Neural cell (in vitro differentiated cells): ENCODE measurements at regions not wholly inside any gene's neighbourhood (a gene's known extent, or its start where the extent isn't known, plus 50 kb on each side); places are given as distances from the start of the nearest gene placed in this dataset.

ENCODE experiments used
- H2AFZ ChIP-seq: fragments of 200-600, 300-800 bp; sonication (generic), shearing (Covaris generic); 2 replicates; pipeline ENCODE4 v1.6.0; 2014; ENCODE audit warnings: low read depth, mild to moderate bottlenecking, antibody characterized with exemption, low read length, moderate library complexity
- H3F3A ChIP-seq: fragments of 200-600 bp; shearing (Covaris generic); 2 replicates; pipeline ENCODE4 v1.6.1; 2016; ENCODE audit warnings: mild to moderate bottlenecking, moderate library complexity, mixed read lengths, antibody characterized with exemption, low read length; ENCODE audit not compliant: insufficient read depth, poor library complexity, severe bottlenecking
- H3K27ac ChIP-seq: fragments of 200-600, 300-800 bp; sonication (generic), shearing (Covaris generic); 2 replicates; pipeline ENCODE4 v1.5.1; 2014; ENCODE audit warnings: mild to moderate bottlenecking, low read length, moderate library complexity
- H3K27me3 ChIP-seq: fragments of 300-800, 200-600 bp; sonication (generic), shearing (Covaris generic); 2 replicates; pipeline ENCODE4 v1.6.0; 2014; ENCODE audit warnings: mild to moderate bottlenecking, low read depth, low read length, moderate library complexity; ENCODE audit not compliant: insufficient read depth
- H3K36me3 ChIP-seq: fragments of 300-800, 200-600 bp; sonication (generic), shearing (Covaris generic); 2 replicates; pipeline ENCODE4 v1.5.1; 2014; ENCODE audit warnings: mild to moderate bottlenecking, antibody characterized with exemption, low read length, moderate library complexity; ENCODE audit not compliant: insufficient read depth
- H3K4me2 ChIP-seq: fragments of 300-800, 200-600 bp; sonication (generic), shearing (Covaris generic); 2 replicates; pipeline ENCODE4 v1.6.0; 2014; ENCODE audit warnings: mild to moderate bottlenecking, low read length
- H3K4me3 ChIP-seq: fragments of 300-800, 200-600 bp; sonication (generic), shearing (Covaris generic); 2 replicates; pipeline ENCODE4 v1.5.1; 2014; ENCODE audit warnings: mild to moderate bottlenecking, low read length, moderate library complexity
- H3K79me2 ChIP-seq: fragments of 200-600 bp; shearing (Covaris generic); replicated peaks from 2 replicates; pipeline ENCODE4 v1.6.0; 2014; ENCODE audit warnings: mild to moderate bottlenecking, low read length, moderate library complexity; ENCODE audit not compliant: insufficient read depth
- H3K9ac ChIP-seq: fragments of 300-800, 200-600 bp; sonication (generic), shearing (Covaris generic); 2 replicates; pipeline ENCODE4 v1.6.1; 2016; ENCODE audit warnings: mild to moderate bottlenecking, low read length, mixed read lengths
- H3K9me2 ChIP-seq: fragments of 200-600 bp; shearing (Covaris generic); 2 replicates; pipeline ENCODE4 v1.6.1; 2016; ENCODE audit warnings: mild to moderate bottlenecking, low read length, mixed read lengths; ENCODE audit not compliant: insufficient read depth
- H3K9me3 ChIP-seq: fragments of 200-600, 300-800 bp; sonication (generic), shearing (Covaris generic); 2 replicates; pipeline ENCODE4 v1.6.1; 2016; ENCODE audit warnings: mild to moderate bottlenecking, mixed run types, low read length, moderate library complexity, mixed read lengths
- H4K20me1 ChIP-seq: fragments of 200-600 bp; shearing (Covaris generic); 2 replicates; pipeline ENCODE4 v1.6.1; 2016; ENCODE audit warnings: mild to moderate bottlenecking, mixed run types; ENCODE audit not compliant: insufficient read depth
- EP300 ChIP-seq: fragments of 450-650 bp; conservative IDR thresholded peaks from 2 replicates; pipeline ENCODE4 v1.6.1; 2014; ENCODE audit warnings: antibody characterized with exemption, mild to moderate bottlenecking, moderate library complexity; ENCODE audit not compliant: poor library complexity, severe bottlenecking
- EZH2 ChIP-seq: fragments of 200-600, 300-800 bp; shearing (Covaris generic), sonication (generic); IDR thresholded peaks from 2 replicates; pipeline ENCODE4 v1.6.1; 2014; ENCODE audit warnings: antibody characterized with exemption, low read length, borderline replicate concordance, mild to moderate bottlenecking; ENCODE audit not compliant: insufficient read depth, poor library complexity, severe bottlenecking
- MXI1 ChIP-seq: fragments of 450-650 bp; conservative IDR thresholded peaks from 2 replicates; pipeline ENCODE4 v1.6.1; 2014; ENCODE audit warnings: antibody characterized with exemption, mild to moderate bottlenecking; ENCODE audit not compliant: poor library complexity, severe bottlenecking
- POLR2AphosphoS5 ChIP-seq: IDR thresholded peaks from 2 replicates; pipeline ENCODE4 v1.6.1; 2012
- RAD21 ChIP-seq: fragments of 450-650 bp; conservative IDR thresholded peaks from 2 replicates; pipeline ENCODE4 v1.6.1; 2014; ENCODE audit warnings: antibody characterized with exemption, mild to moderate bottlenecking, moderate library complexity
- SMC3 ChIP-seq: fragments of 450-650 bp; conservative IDR thresholded peaks from 2 replicates; pipeline ENCODE4 v1.6.1; 2014; ENCODE audit warnings: antibody characterized with exemption, mild to moderate bottlenecking, moderate library complexity; ENCODE audit not compliant: poor library complexity
- TAF1 ChIP-seq: IDR thresholded peaks from 2 replicates; pipeline ENCODE4 v1.6.1; 2012; ENCODE audit warnings: low read depth
- TF ChIP-seq, protein P1 (sequence below): IDR thresholded peaks from 2 replicates; pipeline ENCODE4 v1.6.1; 2012; ENCODE audit warnings: borderline replicate concordance
- TF ChIP-seq, protein P2 (sequence below): fragments of 450-650 bp; IDR thresholded peaks from 2 replicates; pipeline ENCODE4 v1.5.1; 2014; ENCODE audit warnings: antibody characterized with exemption, mild to moderate bottlenecking, moderate library complexity; ENCODE audit not compliant: poor library complexity, severe bottlenecking

DNA sequence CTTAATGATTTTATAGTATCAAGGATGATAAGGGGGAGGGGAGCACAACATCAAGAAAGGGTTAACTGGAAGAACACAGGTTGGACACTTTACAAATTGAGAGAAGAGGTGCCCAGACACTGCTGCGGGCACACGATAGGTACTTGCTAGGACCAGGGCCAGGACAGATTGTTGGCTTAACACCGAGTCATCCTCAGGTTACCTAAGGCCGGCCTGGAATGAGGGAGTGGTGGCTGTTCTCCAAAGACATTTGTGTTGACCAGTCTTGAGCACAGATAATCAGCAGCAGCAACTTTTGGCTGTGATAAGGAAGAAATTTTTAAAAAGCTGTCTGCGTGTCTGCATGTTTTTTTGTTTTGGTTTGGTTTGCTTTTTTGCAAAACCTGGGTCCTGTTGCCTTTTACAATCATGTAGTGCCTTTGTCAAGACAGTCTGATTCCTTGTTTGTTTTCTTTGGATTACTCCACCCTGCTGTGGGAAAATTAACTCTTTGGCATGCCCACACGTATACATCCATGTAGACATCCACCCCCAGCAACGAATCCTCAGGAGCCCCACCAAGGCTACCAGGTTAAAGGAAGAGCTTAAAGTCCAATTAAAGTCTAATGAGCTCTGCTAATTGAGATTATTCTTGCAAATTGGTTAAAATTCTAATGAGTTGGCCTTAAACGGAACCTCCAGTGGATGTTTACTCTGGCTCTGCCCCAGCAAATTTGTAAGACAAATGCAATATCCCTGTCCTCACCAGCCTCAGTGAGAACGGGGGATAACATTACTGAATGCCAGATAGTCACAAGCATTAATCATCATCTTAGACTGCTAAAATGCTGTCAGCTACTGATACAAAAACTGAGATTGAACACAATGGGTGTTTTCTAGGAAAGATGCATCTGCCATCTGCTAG lies 382.3 kb downstream of the ACTL7B start:
- H3K9me2 ChIP-seq: no peaks in the 10 kb centered on the region
- H3K4me3 ChIP-seq: no peak overlapping the region
- H3K36me3 ChIP-seq: no peaks in the 10 kb centered on the region
- H3K27ac ChIP-seq: no peak overlapping the region
- H2AFZ ChIP-seq: no peak overlapping the region
- no peaks in the 10 kb centered on the region for H3K79me2 ChIP-seq
- no peaks in the 10 kb centered on the region for H3F3A ChIP-seq
- H3K9ac ChIP-seq: no peak overlapping the region
- no peaks in the 10 kb centered on the region for H3K9me3 ChIP-seq
- H3K4me2 ChIP-seq: no peak overlapping the region
- H4K20me1 ChIP-seq: no peaks in the 10 kb centered on the region
- TF ChIP-seq EP300 (no peak), RAD21 (no peak)
- no peaks in the 10 kb centered on the region for H3K27me3 ChIP-seq

- no peak overlapping the region for H3K27ac ChIP-seq
- H3F3A ChIP-seq: no peaks in the 10 kb centered on the region
- no peaks in the 10 kb centered on the region for H3K36me3 ChIP-seq
- no peaks in the 10 kb centered on the region for H3K79me2 ChIP-seq
- no peaks in the 10 kb centered on the region for H3K9me2 ChIP-seq
- H3K4me2 ChIP-seq: no peak overlapping the region
- H3K9ac ChIP-seq: no peak overlapping the region
- H3K9me3 ChIP-seq: no peaks in the 10 kb centered on the region
- TF ChIP-seq RAD21 (no peak), EP300 (no peak), TAF1 (no peak), SMC3 (no peak)
- TF ChIP-seq, protein P1, sequence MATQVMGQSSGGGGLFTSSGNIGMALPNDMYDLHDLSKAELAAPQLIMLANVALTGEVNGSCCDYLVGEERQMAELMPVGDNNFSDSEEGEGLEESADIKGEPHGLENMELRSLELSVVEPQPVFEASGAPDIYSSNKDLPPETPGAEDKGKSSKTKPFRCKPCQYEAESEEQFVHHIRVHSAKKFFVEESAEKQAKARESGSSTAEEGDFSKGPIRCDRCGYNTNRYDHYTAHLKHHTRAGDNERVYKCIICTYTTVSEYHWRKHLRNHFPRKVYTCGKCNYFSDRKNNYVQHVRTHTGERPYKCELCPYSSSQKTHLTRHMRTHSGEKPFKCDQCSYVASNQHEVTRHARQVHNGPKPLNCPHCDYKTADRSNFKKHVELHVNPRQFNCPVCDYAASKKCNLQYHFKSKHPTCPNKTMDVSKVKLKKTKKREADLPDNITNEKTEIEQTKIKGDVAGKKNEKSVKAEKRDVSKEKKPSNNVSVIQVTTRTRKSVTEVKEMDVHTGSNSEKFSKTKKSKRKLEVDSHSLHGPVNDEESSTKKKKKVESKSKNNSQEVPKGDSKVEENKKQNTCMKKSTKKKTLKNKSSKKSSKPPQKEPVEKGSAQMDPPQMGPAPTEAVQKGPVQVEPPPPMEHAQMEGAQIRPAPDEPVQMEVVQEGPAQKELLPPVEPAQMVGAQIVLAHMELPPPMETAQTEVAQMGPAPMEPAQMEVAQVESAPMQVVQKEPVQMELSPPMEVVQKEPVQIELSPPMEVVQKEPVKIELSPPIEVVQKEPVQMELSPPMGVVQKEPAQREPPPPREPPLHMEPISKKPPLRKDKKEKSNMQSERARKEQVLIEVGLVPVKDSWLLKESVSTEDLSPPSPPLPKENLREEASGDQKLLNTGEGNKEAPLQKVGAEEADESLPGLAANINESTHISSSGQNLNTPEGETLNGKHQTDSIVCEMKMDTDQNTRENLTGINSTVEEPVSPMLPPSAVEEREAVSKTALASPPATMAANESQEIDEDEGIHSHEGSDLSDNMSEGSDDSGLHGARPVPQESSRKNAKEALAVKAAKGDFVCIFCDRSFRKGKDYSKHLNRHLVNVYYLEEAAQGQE: no peak
- no peak overlapping the region for H3K4me3 ChIP-seq
- no peak overlapping the region for H2AFZ ChIP-seq
- no peaks in the 10 kb centered on the region for H4K20me1 ChIP-seq
- H3K27me3 ChIP-seq: no peaks in the 10 kb centered on the region
Measured at GRCh38 chr9:108469654-108470053, 386.1 kb downstream of the ACTL7B start.

DNA sequence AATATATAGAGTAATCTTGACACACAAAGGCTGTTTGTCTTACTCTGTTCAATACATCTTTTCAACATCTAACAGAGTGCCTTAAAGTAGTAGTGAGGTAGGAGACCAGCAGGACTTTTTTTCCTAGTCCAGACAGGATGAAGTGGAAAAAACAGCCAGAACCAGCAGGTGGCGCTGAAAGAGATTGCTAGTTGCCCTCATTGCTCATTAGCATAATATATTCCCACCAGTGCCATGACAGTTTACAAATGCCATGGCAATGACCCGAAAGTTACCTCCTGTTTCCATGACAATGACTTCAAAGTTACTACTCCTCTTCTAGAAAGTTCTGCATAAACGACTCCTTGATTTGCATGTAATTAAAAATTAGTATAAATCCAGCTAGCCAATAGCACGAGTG lies 387.4 kb downstream of the ACTL7B start:
- no peaks in the 10 kb centered on the region for H3K9me3 ChIP-seq
- H3K27ac ChIP-seq: no peak overlapping the region
- H3K4me2 ChIP-seq: no peak overlapping the region
- H3K9ac ChIP-seq: no peak overlapping the region
- no peaks in the 10 kb centered on the region for H3K36me3 ChIP-seq
- H3K79me2 ChIP-seq: no peaks in the 10 kb centered on the region
- H3K4me3 ChIP-seq: no peak overlapping the region
- H3K27me3 ChIP-seq: no peaks in the 10 kb centered on the region
- H3K9me2 ChIP-seq: no peaks in the 10 kb centered on the region
- H4K20me1 ChIP-seq: no peaks in the 10 kb centered on the region
- TF ChIP-seq, protein P1: no peak
- TF ChIP-seq MXI1: no peak
- TF ChIP-seq, protein P2, sequence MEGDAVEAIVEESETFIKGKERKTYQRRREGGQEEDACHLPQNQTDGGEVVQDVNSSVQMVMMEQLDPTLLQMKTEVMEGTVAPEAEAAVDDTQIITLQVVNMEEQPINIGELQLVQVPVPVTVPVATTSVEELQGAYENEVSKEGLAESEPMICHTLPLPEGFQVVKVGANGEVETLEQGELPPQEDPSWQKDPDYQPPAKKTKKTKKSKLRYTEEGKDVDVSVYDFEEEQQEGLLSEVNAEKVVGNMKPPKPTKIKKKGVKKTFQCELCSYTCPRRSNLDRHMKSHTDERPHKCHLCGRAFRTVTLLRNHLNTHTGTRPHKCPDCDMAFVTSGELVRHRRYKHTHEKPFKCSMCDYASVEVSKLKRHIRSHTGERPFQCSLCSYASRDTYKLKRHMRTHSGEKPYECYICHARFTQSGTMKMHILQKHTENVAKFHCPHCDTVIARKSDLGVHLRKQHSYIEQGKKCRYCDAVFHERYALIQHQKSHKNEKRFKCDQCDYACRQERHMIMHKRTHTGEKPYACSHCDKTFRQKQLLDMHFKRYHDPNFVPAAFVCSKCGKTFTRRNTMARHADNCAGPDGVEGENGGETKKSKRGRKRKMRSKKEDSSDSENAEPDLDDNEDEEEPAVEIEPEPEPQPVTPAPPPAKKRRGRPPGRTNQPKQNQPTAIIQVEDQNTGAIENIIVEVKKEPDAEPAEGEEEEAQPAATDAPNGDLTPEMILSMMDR: no peak
- TF ChIP-seq POLR2AphosphoS5: no peak
- TF ChIP-seq TAF1: no peak
- no peak for TF ChIP-seq EP300
- no peak for TF ChIP-seq EZH2
- no peak for TF ChIP-seq SMC3
- TF ChIP-seq RAD21: no peak
- no peak overlapping the region for H2AFZ ChIP-seq
- no peaks in the 10 kb centered on the region for H3F3A ChIP-seq
